ENCODE measurements at regions not wholly inside any gene's neighbourhood (a gene's known extent, or its start where the extent isn't known, plus 50 kb on each side); places are given as distances from the start of the nearest gene placed in this dataset.

GRCh38 chr6:21893793-21894192 is 300.2 kb downstream of the SOX4 start:
- no peak for DNase-seq

GRCh38 chr6:21895555-21895954 is 302.0 kb downstream of the SOX4 start:
- no peak for DNase-seq

GRCh38 chr6:21898107-21898796 is 304.7 kb downstream of the SOX4 start:
- DNase-seq = no peak

GRCh38 chr6:21899708-21900107 is 306.2 kb downstream of the SOX4 start:
- no peak for DNase-seq

- no peak for DNase-seq
Observed at GRCh38 chr6:21900730-21901129, 307.2 kb downstream of the SOX4 start.

- DNase-seq = no peak
Observed at GRCh38 chr6:21902628-21903169, 309.1 kb downstream of the SOX4 start.

- DNase-seq = no peak
Observed at GRCh38 chr6:21905531-21905930, 312.0 kb downstream of the SOX4 start.

- no peak for DNase-seq
Observed at GRCh38 chr6:21906826-21907225, 313.3 kb downstream of the SOX4 start.

- DNase-seq = no peak
Observed at GRCh38 chr6:21907291-21907690, 313.7 kb downstream of the SOX4 start.

- DNase-seq = no peak
Observed at GRCh38 chr6:21908161-21908848, 314.8 kb downstream of the SOX4 start.

- no peak for DNase-seq
Observed at GRCh38 chr6:21909321-21909720, 315.8 kb downstream of the SOX4 start.

GRCh38 chr6:21911208-21911607 is 317.7 kb downstream of the SOX4 start:
- DNase-seq = no peak

- no peak for DNase-seq
Observed at GRCh38 chr6:21912151-21912832, 318.7 kb downstream of the SOX4 start.

- DNase-seq = no peak
Observed at GRCh38 chr6:21914121-21914973, 320.8 kb downstream of the SOX4 start.

- DNase-seq = no peak
Observed at GRCh38 chr6:21915707-21916260, 322.2 kb downstream of the SOX4 start.

- DNase-seq = peak in 1 of 2 experiments; percentile 22
Observed at GRCh38 chr6:21918041-21918440, 324.5 kb downstream of the SOX4 start.

- DNase-seq = no peak
Observed at GRCh38 chr6:21918666-21919065, 325.1 kb downstream of the SOX4 start.

GRCh38 chr6:21922086-21922485 is 328.5 kb downstream of the SOX4 start:
- DNase-seq = no peak

GRCh38 chr6:21924002-21924401 is 330.5 kb downstream of the SOX4 start:
- DNase-seq = no peak

GRCh38 chr6:21928827-21929226 is 335.3 kb downstream of the SOX4 start:
- peak in 1 of 2 experiments; percentile 40 for DNase-seq

- no peak for DNase-seq
Observed at GRCh38 chr6:21931641-21932335, 338.2 kb downstream of the SOX4 start.

GRCh38 chr6:21933351-21933750 is 339.8 kb downstream of the SOX4 start:
- no peak for DNase-seq
